Spleen (tissue), 7 donors: ENCODE measurements at regions not wholly inside any gene's neighbourhood (a gene's known extent, or its start where the extent isn't known, plus 50 kb on each side); places are given as distances from the start of the nearest gene placed in this dataset.

Experiments used
- CTCF ChIP-seq, 11 experiments: fragments of 200-600 bp in 7 of 11; fragments of 450-650 bp in 4 of 11; sonication (generic) in 4 of 11; IDR thresholded peaks in 8 of 11; conservative IDR thresholded peaks in 3 of 11; 1 replicate in 7 of 11; 2 replicates in 4 of 11; pipeline versions ENCODE4 v1.4.0 to v1.8.0; 2016 to 2021; ENCODE audit warnings: antibody characterized with exemption in 11 of 11, inconsistent platforms in 4 of 11, mild to moderate bottlenecking in 1 of 11
- POLR2A ChIP-seq, 3 donors: fragments of 450-650 bp; IDR thresholded peaks; one replicate each; pipeline ENCODE4 v1.5.1; 2017; ENCODE audit warnings: antibody characterized with exemption in 3 of 3, mild to moderate bottlenecking in 1 of 3
- POLR2AphosphoS5 ChIP-seq, 3 donors: sonication (generic); formaldehyde crosslinking; IDR thresholded peaks; one replicate each; pipeline ENCODE4 v1.5.1; 2017; ENCODE audit warnings: antibody characterized with exemption in 3 of 3
- donor health status: DM: no; HTN: no; CAD: no; lungs with moderate emphysema.
- donor health status: DM: no; HTN: no; CAD: no.
- donor health status: DM: no; HTN: no; CAD: no.

DNA sequence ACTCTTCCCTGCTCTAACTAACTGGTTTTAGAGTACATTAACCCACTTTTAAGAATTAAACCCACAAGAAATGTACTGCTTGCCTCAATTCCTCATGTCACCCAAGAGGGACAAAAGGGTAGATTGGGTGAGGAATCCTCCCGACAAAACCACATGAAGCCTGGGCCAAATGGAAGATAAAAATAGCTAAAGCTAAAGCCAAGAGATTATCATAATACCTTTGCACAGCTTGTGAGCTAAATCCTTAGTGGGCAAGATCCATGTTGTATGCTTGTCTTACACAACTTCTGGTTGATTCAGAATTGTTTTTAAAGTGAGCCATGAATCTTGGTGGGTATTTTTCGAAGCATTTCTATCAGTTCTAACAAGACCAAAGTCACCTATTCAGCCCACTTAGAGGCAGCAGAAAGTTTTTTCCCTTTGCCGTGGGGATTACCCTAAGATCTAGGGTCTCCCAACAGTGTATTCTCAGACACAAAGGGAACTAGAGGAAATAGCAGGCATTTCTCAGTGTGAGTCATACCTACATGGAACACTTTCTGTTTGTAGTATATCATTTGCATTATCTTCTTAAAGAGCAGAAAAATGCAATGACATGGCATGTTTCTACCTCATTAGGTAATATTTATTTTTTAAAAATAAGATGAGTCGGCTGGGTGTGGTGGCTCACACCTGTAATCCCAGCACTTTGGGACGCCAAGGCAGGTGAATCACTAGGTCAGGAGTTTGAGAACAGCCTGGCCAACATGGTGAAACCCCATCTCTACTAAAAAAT, 616.6 kb downstream of the KCNH5 start:
- no peak for TF ChIP-seq POLR2A (IDR thresholded peaks at IDR 0.05)
- TF ChIP-seq CTCF (IDR thresholded peaks at IDR 0.05 in 8 of 11, conservative IDR thresholded peaks at IDR 0.05 in 3 of 11): no peak
- no peak for TF ChIP-seq POLR2AphosphoS5 (IDR thresholded peaks at IDR 0.05)
